ENCODE measurements at regions not wholly inside any gene's neighbourhood (a gene's known extent, or its start where the extent isn't known, plus 50 kb on each side); places are given as distances from the start of the nearest gene placed in this dataset.

DNA sequence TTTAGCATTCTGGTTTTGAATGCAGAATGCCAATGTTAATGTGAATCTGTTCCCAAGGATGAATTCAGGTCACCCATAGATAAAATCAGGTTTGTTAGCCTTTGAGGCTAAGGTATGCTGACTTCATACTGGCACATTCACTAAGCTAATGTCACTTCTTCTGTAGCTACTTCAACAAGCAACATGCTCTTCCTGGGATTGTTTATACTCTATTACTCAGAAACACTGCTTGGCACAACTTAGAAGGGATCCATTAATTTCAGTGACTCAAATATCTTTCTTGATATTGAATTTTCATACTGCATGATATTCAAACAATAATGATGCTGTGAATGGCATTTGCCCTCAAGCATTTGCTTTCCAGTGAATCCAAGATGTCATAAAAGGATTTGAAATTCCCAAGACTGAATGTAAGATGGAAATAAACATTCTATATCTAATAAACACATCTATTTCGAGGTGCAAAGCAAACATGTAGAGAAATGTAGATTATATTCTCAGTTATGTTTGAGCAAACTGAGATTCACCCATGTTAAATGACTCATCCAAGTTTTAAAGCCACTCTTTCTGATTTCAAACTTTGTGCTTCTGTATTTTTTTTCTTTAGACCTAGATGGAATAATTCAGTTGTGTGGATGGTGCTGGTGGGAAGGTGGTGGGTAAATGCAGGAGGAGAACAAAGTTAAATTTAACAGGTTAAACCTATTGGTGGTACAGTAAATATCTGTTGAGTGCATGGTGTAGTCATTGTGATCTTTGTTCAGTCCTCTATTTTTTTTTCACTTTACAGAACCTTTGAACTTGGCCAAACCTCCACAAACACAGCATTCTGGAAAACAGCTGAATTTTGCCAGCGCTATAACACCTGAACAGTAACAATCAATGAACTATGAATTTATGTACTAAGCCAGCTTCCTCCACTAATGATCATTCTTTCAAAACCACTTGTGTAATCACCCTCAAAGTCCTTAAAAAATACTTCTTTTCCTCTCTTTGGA is 162.1 kb upstream of the XIRP2 start:
- Mint-ChIP-seq H3K36me3 (peaks cover 7% of the 10 kb centered on the region), H3K4me3 (no peak overlapping the region), H3K9me3 (peaks cover 20 to 25% of the 10 kb centered on the region in 2 donors), H3K27ac (no peak overlapping the region), H3K27me3 (ENCODE audit: low read depth in 2 of 2) (no peaks in the 10 kb centered on the region), H3K4me1 (no peaks in the 10 kb centered on the region)
- peaks cover 3% of the 10 kb centered on the region for H3K9me3 ChIP-seq (ENCODE audit: control insufficient read depth, insufficient read depth, low read length)
- H3K4me3 ChIP-seq (ENCODE audit: low read length) = no peak overlapping the region
- H3K36me3 ChIP-seq (ENCODE audit: control insufficient read depth, insufficient read depth, low read length) = no peaks in the 10 kb centered on the region
- 69% methylated on average over 1 of the region's 2 CpGs for WGBS (ENCODE audit: insufficient coverage)
- no peaks in the 10 kb centered on the region for H3K27me3 ChIP-seq (ENCODE audit: control insufficient read depth, insufficient read depth, low read length)
- intact Hi-C loops (cut with micrococcal nuclease) = no loop called here
- no peaks in the 10 kb centered on the region for H3K4me1 ChIP-seq (ENCODE audit: control insufficient read depth, insufficient read depth, low read length)
- ATAC-seq = no peak
- DNase-seq = no peak
- H3K27ac ChIP-seq (ENCODE audit: low read length) = no peak overlapping the region
- no peak for TF ChIP-seq CTCF (IDR thresholded peaks at IDR 0.05)

GRCh38 chr2:166716968-166717367 is 171.3 kb upstream of the XIRP2 start:
- no peak for ATAC-seq
- no peaks in the 10 kb centered on the region for H3K27me3 ChIP-seq (ENCODE audit: control insufficient read depth, insufficient read depth, low read length)
- TF ChIP-seq CTCF (IDR thresholded peaks at IDR 0.05) = no peak
- Mint-ChIP-seq H3K4me1 (no peaks in the 10 kb centered on the region), H3K27ac (no peak overlapping the region), H3K27me3 (ENCODE audit: low read depth in 2 of 2) (no peaks in the 10 kb centered on the region), H3K9me3 (peaks cover 12 to 17% of the 10 kb centered on the region in 2 donors), H3K36me3 (no peaks in the 10 kb centered on the region), H3K4me3 (no peak overlapping the region)
- H3K4me1 ChIP-seq (ENCODE audit: control insufficient read depth, insufficient read depth, low read length) = no peaks in the 10 kb centered on the region
- H3K9me3 ChIP-seq (ENCODE audit: control insufficient read depth, insufficient read depth, low read length) = no peaks in the 10 kb centered on the region
- intact Hi-C loops (cut with micrococcal nuclease) = no loop called here
- no peak overlapping the region for H3K27ac ChIP-seq (ENCODE audit: low read length)
- no peaks in the 10 kb centered on the region for H3K36me3 ChIP-seq (ENCODE audit: control insufficient read depth, insufficient read depth, low read length)
- DNase-seq = no peak
- no peak overlapping the region for H3K4me3 ChIP-seq (ENCODE audit: low read length)

DNA sequence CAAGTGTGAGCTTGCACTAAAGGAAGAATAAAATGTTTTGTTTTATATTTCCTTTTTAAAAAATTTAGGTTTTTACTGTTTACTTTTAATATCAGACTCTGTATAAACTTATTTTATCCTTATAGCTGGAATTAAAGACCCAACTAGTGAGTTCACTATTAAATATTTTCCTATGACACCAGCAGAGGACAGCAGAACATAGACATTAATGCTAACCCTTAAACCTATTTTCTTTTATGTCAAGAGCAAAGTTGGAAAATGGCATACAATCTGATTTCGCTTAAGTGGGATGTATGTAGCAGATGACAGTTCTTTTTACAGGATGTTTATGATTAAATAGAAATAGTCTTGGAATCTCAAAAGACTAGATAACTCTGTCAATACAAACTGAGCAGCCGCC is 188.2 kb upstream of the XIRP2 start:
- H3K4me3 ChIP-seq (ENCODE audit: low read length) = no peak overlapping the region
- DNase-seq = peak in 1 of 2 donors; percentile 19
- peaks cover 0 to 5% of the 10 kb centered on the region in 2 donors for H3K9me3 Mint-ChIP-seq
- no peak for ATAC-seq
- no peaks in the 10 kb centered on the region for H3K27me3 ChIP-seq (ENCODE audit: control insufficient read depth, insufficient read depth, low read length)
- H3K4me1 ChIP-seq (ENCODE audit: control insufficient read depth, insufficient read depth, low read length) = no peaks in the 10 kb centered on the region
- H3K27ac Mint-ChIP-seq = no peak overlapping the region
- no peak overlapping the region for H3K27ac ChIP-seq (ENCODE audit: low read length)
- H3K4me1 Mint-ChIP-seq = no peaks in the 10 kb centered on the region
- no peaks in the 10 kb centered on the region for H3K9me3 ChIP-seq (ENCODE audit: control insufficient read depth, insufficient read depth, low read length)
- no peaks in the 10 kb centered on the region for H3K27me3 Mint-ChIP-seq (ENCODE audit: low read depth in 2 of 2)
- intact Hi-C loops (cut with micrococcal nuclease) = no loop called here
- no peaks in the 10 kb centered on the region for H3K36me3 ChIP-seq (ENCODE audit: control insufficient read depth, insufficient read depth, low read length)
- WGBS (ENCODE audit: insufficient coverage) = no CpG with 5 or more reads among the region's 2 CpGs
- H3K4me3 Mint-ChIP-seq = no peak overlapping the region
- no peaks in the 10 kb centered on the region for H3K36me3 Mint-ChIP-seq
- no peak for TF ChIP-seq CTCF (IDR thresholded peaks at IDR 0.05)
